Peyer's patch (tissue), 4 donors: ENCODE measurements at regions not wholly inside any gene's neighbourhood (a gene's known extent, or its start where the extent isn't known, plus 50 kb on each side); places are given as distances from the start of the nearest gene placed in this dataset.

Experiments used
- CTCF ChIP-seq, 6 experiments: fragments of 450-650 bp in 4 of 6; fragments of 200-600 bp in 2 of 6; sonication (generic) in 1 of 6; IDR thresholded peaks; one replicate each; pipeline ENCODE4 v1.5.1; 2017 to 2019; ENCODE audit warnings: antibody characterized with exemption in 6 of 6, mild to moderate bottlenecking in 3 of 6, moderate library complexity in 1 of 6
- POLR2A ChIP-seq, 2 donors: fragments of 450-650 bp; IDR thresholded peaks; one replicate each; pipeline ENCODE4 v1.5.1; 2017; ENCODE audit warnings: antibody characterized with exemption in 2 of 2, mild to moderate bottlenecking in 2 of 2, moderate library complexity in 2 of 2

- TF ChIP-seq POLR2A (IDR thresholded peaks at IDR 0.05) (no peak), CTCF (IDR thresholded peaks at IDR 0.05) (no peak)
Measured at GRCh38 chr7:136171233-136171632, 194.1 kb upstream of the MTPN start.
